CD14-positive monocyte (primary cell): ENCODE measurements at regions not wholly inside any gene's neighbourhood (a gene's known extent, or its start where the extent isn't known, plus 50 kb on each side); places are given as distances from the start of the nearest gene placed in this dataset.

ENCODE experiments used
- DNase-seq, 3 donors: peaks; one replicate each; pipeline ENCODE4 v3.0.0-alpha.2; 2011 to 2022
- H2AFZ ChIP-seq: 2 replicates; pipeline ENCODE4 v1.6.0; 2012; ENCODE audit warnings: mild to moderate bottlenecking, low read depth, low read length, inconsistent platforms; ENCODE audit not compliant: insufficient read depth, poor library complexity, severe bottlenecking
- H3K27ac ChIP-seq, 2 donors: 1 replicate in 1 of 2; 2 replicates in 1 of 2; pipeline ENCODE4 v1.5.1; 2012 to 2013; ENCODE audit warnings: low read length in 2 of 2, control low read depth in 1 of 2, inconsistent platforms in 1 of 2, low read depth in 1 of 2, mild to moderate bottlenecking in 1 of 2
- H3K27me3 ChIP-seq, 2 donors: one replicate each; pipeline versions ENCODE4 v1.6.0 to v1.6.1; 2011 to 2013; ENCODE audit warnings: low read length in 2 of 2; ENCODE audit not compliant: control insufficient read depth in 2 of 2, insufficient read depth in 2 of 2
- H3K36me3 ChIP-seq, 2 donors: replicated peaks in 1 of 2; 1 replicate in 1 of 2; 2 replicates in 1 of 2; pipeline versions ENCODE4 v1.5.1 to v1.6.1; 2012 to 2013; ENCODE audit warnings: low read length in 2 of 2, control low read depth in 1 of 2, inconsistent platforms in 1 of 2, mild to moderate bottlenecking in 1 of 2; ENCODE audit not compliant: insufficient read depth in 2 of 2, control insufficient read depth in 1 of 2
- H3K4me1 ChIP-seq, 2 donors: 1 replicate in 1 of 2; 2 replicates in 1 of 2; pipeline versions ENCODE4 v1.5.1 to v1.6.1; 2012 to 2013; ENCODE audit warnings: low read length in 2 of 2, control low read depth in 1 of 2, inconsistent platforms in 1 of 2, mild to moderate bottlenecking in 1 of 2, moderate library complexity in 1 of 2; ENCODE audit not compliant: insufficient read depth in 2 of 2, control insufficient read depth in 1 of 2
- H3K4me2 ChIP-seq: replicated peaks from 2 replicates; pipeline ENCODE3; 2012; ENCODE audit warnings: low read length, moderate library complexity, mild to moderate bottlenecking; ENCODE audit not compliant: poor library complexity, severe bottlenecking; ENCODE audit errors: extremely low read depth
- H3K4me3 ChIP-seq, 3 experiments: fragments of 200-600 bp in 1 of 3; sonication (generic) in 1 of 3; replicated peaks in 1 of 3; 1 replicate in 2 of 3; 2 replicates in 1 of 3; pipeline ENCODE4 v1.5.1; 2011 to 2013; ENCODE audit warnings: low read length in 3 of 3, mild to moderate bottlenecking in 3 of 3, control low read depth in 2 of 3, low read depth in 2 of 3, inconsistent platforms in 1 of 3, moderate library complexity in 1 of 3
- H3K79me2 ChIP-seq: 2 replicates; pipeline ENCODE4 v1.6.0; 2012; ENCODE audit warnings: mild to moderate bottlenecking, control low read depth, inconsistent platforms, low read length, moderate library complexity; ENCODE audit not compliant: insufficient read depth
- H3K9ac ChIP-seq: 2 replicates; pipeline ENCODE4 v1.6.0; 2017; ENCODE audit warnings: low read length, mild to moderate bottlenecking; ENCODE audit not compliant: insufficient read depth, poor library complexity, severe bottlenecking
- H3K9me3 ChIP-seq, 2 donors: replicated peaks in 1 of 2; 1 replicate in 1 of 2; 2 replicates in 1 of 2; pipeline versions ENCODE4 v1.5.1 to v1.6.1; 2012 to 2013; ENCODE audit warnings: low read length in 2 of 2, control low read depth in 1 of 2; ENCODE audit not compliant: control insufficient read depth in 1 of 2, insufficient read depth in 1 of 2
- H4K20me1 ChIP-seq: 2 replicates; pipeline ENCODE4 v1.6.0; 2012; ENCODE audit warnings: mild to moderate bottlenecking, low read length, control low read depth, moderate library complexity; ENCODE audit not compliant: insufficient read depth
- H3K27ac Mint-ChIP-seq, 7 donors: one replicate each; pipeline ENCODE4 v1.8.0; 2020; ENCODE audit warnings: mild to moderate bottlenecking in 7 of 7, mixed read lengths in 7 of 7, moderate library complexity in 6 of 7, inconsistent platforms in 2 of 7
- H3K27me3 Mint-ChIP-seq, 3 donors: one replicate each; pipeline ENCODE4 v1.8.0; 2021 to 2022; ENCODE audit warnings: low read depth in 3 of 3, mild to moderate bottlenecking in 3 of 3, mixed read lengths in 3 of 3, moderate library complexity in 3 of 3, inconsistent platforms in 1 of 3
- H3K36me3 Mint-ChIP-seq, 2 donors: one replicate each; pipeline ENCODE4 v1.8.0; 2020; ENCODE audit warnings: mixed read lengths in 2 of 2, inconsistent platforms in 1 of 2, mild to moderate bottlenecking in 1 of 2
- H3K4me1 Mint-ChIP-seq: one replicate; pipeline ENCODE4 v1.8.0; 2020; ENCODE audit warnings: mild to moderate bottlenecking, mixed read lengths
- H3K4me3 Mint-ChIP-seq, 2 donors: one replicate each; pipeline ENCODE4 v1.8.0; 2020; ENCODE audit warnings: mild to moderate bottlenecking in 2 of 2, mixed read lengths in 2 of 2, moderate library complexity in 1 of 2
- H3K9me3 Mint-ChIP-seq, 7 donors: one replicate each; pipeline ENCODE4 v1.8.0; 2020 to 2022; ENCODE audit warnings: mixed read lengths in 7 of 7, mild to moderate bottlenecking in 6 of 7, moderate library complexity in 6 of 7, inconsistent platforms in 2 of 7
- CTCF ChIP-seq: fragments of 200-600 bp; IDR thresholded peaks from one replicate; pipeline ENCODE4 v1.8.0; 2022; ENCODE audit warnings: antibody characterized with exemption, mild to moderate bottlenecking
- WGBS: methylation state at CpG from one replicate; pipeline ENCODE4 v1.1.5; 2013; ENCODE audit warnings: missing lambda C conversion rate; ENCODE audit not compliant: insufficient coverage; 5-methylcytosine and 5-hydroxymethylcytosine counted together
- intact Hi-C, 2 donors: fragments of 100-400 bp; cut with micrococcal nuclease; formaldehyde crosslinking; loops; one replicate each; pipeline versions ENCODE4 v1.15.0 to v1.15.1; 2023

GRCh38 chr2:15874321-15874720 lies 66.0 kb upstream of the MYCN start:
- no peak overlapping the region for H2AFZ ChIP-seq
- no peaks in the 10 kb centered on the region for H3K4me1 ChIP-seq
- Mint-ChIP-seq H3K36me3 (no peaks in the 10 kb centered on the region), H3K4me3 (no peak overlapping the region), H3K4me1 (no peaks in the 10 kb centered on the region), H3K27ac (no peak overlapping the region), H3K27me3 (peaks cover 0 to 4% (median 2%) of the 10 kb centered on the region in 3 donors), H3K9me3 (peaks cover 8 to 27% (median 11%) of the 10 kb centered on the region in 7 donors)
- no peaks in the 10 kb centered on the region for H3K79me2 ChIP-seq
- DNase-seq, result no peak
- H3K9me3 ChIP-seq, result peaks cover 4 to 10% of the 10 kb centered on the region in 2 donors
- TF ChIP-seq CTCF, result no peak
- H3K9ac ChIP-seq, result no peak overlapping the region
- H3K36me3 ChIP-seq, result no peaks in the 10 kb centered on the region
- H3K4me3 ChIP-seq, result no peak overlapping the region
- H3K27me3 ChIP-seq, result no peaks in the 10 kb centered on the region
- H3K27ac ChIP-seq, result no peak overlapping the region
- H3K4me2 ChIP-seq, result no peak overlapping the region
- no peaks in the 10 kb centered on the region for H4K20me1 ChIP-seq
- WGBS, result 100% methylated on average over 1 of the region's 3 CpGs
- intact Hi-C loops, result no loop called here

GRCh38 chr2:15874854-15875804 lies 65.2 kb upstream of the MYCN start:
- Mint-ChIP-seq H3K27me3 (peaks cover 0 to 2% (median 1%) of the 10 kb centered on the region in 3 donors), H3K27ac (peak overlapping the region in 2 of 7 donors; percentile 42 to 46)

More at GRCh38 chr2:15874854-15875804, 65.2 kb upstream of the MYCN start:
- H3K9ac ChIP-seq, result no peak overlapping the region
- no peaks in the 10 kb centered on the region for H3K4me1 Mint-ChIP-seq
- no peaks in the 10 kb centered on the region for H4K20me1 ChIP-seq
- TF ChIP-seq CTCF, result no peak
- no peak overlapping the region for H2AFZ ChIP-seq
- H3K79me2 ChIP-seq, result no peaks in the 10 kb centered on the region
- 100% methylated on average over 4 of the region's 7 CpGs for WGBS
- H3K9me3 Mint-ChIP-seq, result peaks cover 6 to 22% (median 12%) of the 10 kb centered on the region in 7 donors
- H3K36me3 ChIP-seq, result no peaks in the 10 kb centered on the region
- no peak overlapping the region for H3K4me3 ChIP-seq
- peaks cover 0 to 10% of the 10 kb centered on the region in 2 donors for H3K9me3 ChIP-seq
- intact Hi-C loops, result no loop called here
- H3K27ac ChIP-seq, result no peak overlapping the region
- H3K27me3 ChIP-seq, result no peaks in the 10 kb centered on the region
- no peaks in the 10 kb centered on the region for H3K36me3 Mint-ChIP-seq
- no peak overlapping the region for H3K4me3 Mint-ChIP-seq
- H3K4me2 ChIP-seq, result no peak overlapping the region
- DNase-seq, result no peak
- no peaks in the 10 kb centered on the region for H3K4me1 ChIP-seq
